ENCODE measurements at regions not wholly inside any gene's neighbourhood (a gene's known extent, or its start where the extent isn't known, plus 50 kb on each side); places are given as distances from the start of the nearest gene placed in this dataset.

GRCh38 chr1:30491831-30492230 is 231.6 kb downstream of the MATN1 start (continued):
- TF ChIP-seq ZNF687 (CRISPR knock-in tag; IDR thresholded peaks at IDR 0.05): no peak
- TF ChIP-seq CENPT (CRISPR knock-in tag; IDR thresholded peaks at IDR 0.05; ENCODE audit: low read depth): no peak
- TF ChIP-seq ZNF7 (CRISPR knock-in tag; IDR thresholded peaks at IDR 0.05): no peak
- TF ChIP-seq ZNF383 (CRISPR knock-in tag; IDR thresholded peaks at IDR 0.05; ENCODE audit: borderline replicate concordance): no peak
- TF ChIP-seq ZBTB49 (CRISPR knock-in tag; IDR thresholded peaks at IDR 0.05; ENCODE audit: borderline replicate concordance): no peak
- no peak for TF ChIP-seq ATF3 (CRISPR knock-in tag; IDR thresholded peaks at IDR 0.05)
- TF ChIP-seq GZF1 (CRISPR knock-in tag; IDR thresholded peaks at IDR 0.05): no peak
